ENCODE measurements at regions not wholly inside any gene's neighbourhood (a gene's known extent, or its start where the extent isn't known, plus 50 kb on each side); places are given as distances from the start of the nearest gene placed in this dataset.

DNA sequence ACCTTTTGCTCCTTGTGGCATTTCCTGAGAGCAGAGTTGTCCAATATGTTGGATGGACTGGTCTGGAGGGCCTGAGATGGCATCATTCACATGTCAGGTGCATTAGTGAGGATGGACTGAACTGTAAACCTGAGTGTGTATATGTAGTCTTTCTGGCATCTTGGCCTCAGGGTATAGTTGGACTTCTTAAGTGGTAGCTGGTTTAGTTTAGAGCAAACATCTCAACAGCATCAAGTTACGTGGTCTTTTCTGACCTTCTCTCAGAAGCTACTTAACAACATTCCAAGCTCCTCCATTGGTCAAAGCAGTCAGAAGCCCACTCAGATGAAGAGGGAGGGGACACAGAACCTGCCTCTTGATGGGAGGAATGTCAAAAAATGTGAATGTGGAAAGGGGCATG, 829.9 kb downstream of the METTL15 start:
- TF ChIP-seq ZNF274 (IDR thresholded peaks at IDR 0.05; ENCODE audit: low read depth, low read length) (no peak), YY1 (IDR thresholded peaks at IDR 0.05; ENCODE audit: insufficient read depth, insufficient read length) (no peak), SUZ12 (IDR thresholded peaks at IDR 0.05; ENCODE audit: extremely low read depth, insufficient read depth, insufficient read length) (no peak)

Measured in NT2/D1 (cell line).